GM10248 (cell line): ENCODE measurements at regions not wholly inside any gene's neighbourhood (a gene's known extent, or its start where the extent isn't known, plus 50 kb on each side); places are given as distances from the start of the nearest gene placed in this dataset.

Experiments
- CTCF ChIA-PET: fragments of 300-600 bp; sonication (Branson Sonifier 250); formaldehyde crosslinking; extraction: SDS; loops from one replicate; lab custom pipeline; 2021; ENCODE audit warnings: antibody characterized with exemption; lab: Yijun Ruan, JAX
- POLR2A ChIA-PET: fragments of 350-650 bp; sonication (Branson Sonifier 250); formaldehyde crosslinking; extraction: SDS; loops from one replicate; lab custom pipeline; 2020; ENCODE audit warnings: antibody characterized with exemption; lab: Yijun Ruan, JAX
- DNase-seq: peaks from one replicate; pipeline ENCODE4 v3.0.0; 2012; ENCODE audit errors: extremely low spot score
- CTCF ChIP-seq: IDR thresholded peaks from 2 replicates; pipeline ENCODE4 v1.5.1; 2012; ENCODE audit warnings: mild to moderate bottlenecking, low read depth; ENCODE audit errors: extremely low read depth, missing control alignments, control extremely low read depth

- ChIA-PET POLR2A (no interaction called here), CTCF (interaction anchor here (1.9 kb wide), 1 partner anchor 10 kb away, joined by 5 read pairs; no protein-coding TSS in a partner anchor)
- no peak for TF ChIP-seq CTCF
- DNase-seq = no peak
Measured at GRCh38 chr12:78711954-78712353, 152.6 kb upstream of the SYT1 start.

GRCh38 chr12:78712834-78713481 is 151.6 kb upstream of the SYT1 start:
- ChIA-PET POLR2A (no interaction called here), CTCF (interaction anchor here (1.9 kb wide), 1 partner anchor 11 kb away, joined by 5 read pairs; no protein-coding TSS in a partner anchor)
- no peak for TF ChIP-seq CTCF
- no peak for DNase-seq

GRCh38 chr12:78719721-78720120 is 144.9 kb upstream of the SYT1 start:
- no peak for TF ChIP-seq CTCF
- no peak for DNase-seq
- CTCF ChIA-PET = no interaction called here
- POLR2A ChIA-PET = no interaction called here

- TF ChIP-seq CTCF = no peak
- ChIA-PET CTCF (no interaction called here), POLR2A (no interaction called here)
- DNase-seq = no peak
Measured at GRCh38 chr12:78721906-78722305, 142.7 kb upstream of the SYT1 start.

- TF ChIP-seq CTCF = no peak
- ChIA-PET CTCF (no interaction called here), POLR2A (no interaction called here)
- DNase-seq = no peak
Measured at GRCh38 chr12:78725033-78725432, 139.5 kb upstream of the SYT1 start.

- ChIA-PET POLR2A (no interaction called here), CTCF (interaction anchor here (0.8 kb wide), 1 partner anchor 9 kb away, joined by 4 read pairs; no protein-coding TSS in a partner anchor)
- DNase-seq = no peak
- TF ChIP-seq CTCF = no peak
Measured at GRCh38 chr12:78725951-78726580, 138.5 kb upstream of the SYT1 start.
